GM18502 (cell line): ENCODE measurements at regions not wholly inside any gene's neighbourhood (a gene's known extent, or its start where the extent isn't known, plus 50 kb on each side); places are given as distances from the start of the nearest gene placed in this dataset.

ENCODE experiments used
- ATAC-seq: cut with Tn5 transposase; IDR thresholded peaks from one replicate; pipeline ENCODE4 v1.9.1; 2021; ENCODE audit warnings: mild to moderate bottlenecking; ENCODE audit not compliant: unreplicated experiment, poor library complexity

- no peak for ATAC-seq
These were observed 1419.0 kb downstream of the TBC1D22A start for GRCh38 chr22:48181263-48181955.

DNA sequence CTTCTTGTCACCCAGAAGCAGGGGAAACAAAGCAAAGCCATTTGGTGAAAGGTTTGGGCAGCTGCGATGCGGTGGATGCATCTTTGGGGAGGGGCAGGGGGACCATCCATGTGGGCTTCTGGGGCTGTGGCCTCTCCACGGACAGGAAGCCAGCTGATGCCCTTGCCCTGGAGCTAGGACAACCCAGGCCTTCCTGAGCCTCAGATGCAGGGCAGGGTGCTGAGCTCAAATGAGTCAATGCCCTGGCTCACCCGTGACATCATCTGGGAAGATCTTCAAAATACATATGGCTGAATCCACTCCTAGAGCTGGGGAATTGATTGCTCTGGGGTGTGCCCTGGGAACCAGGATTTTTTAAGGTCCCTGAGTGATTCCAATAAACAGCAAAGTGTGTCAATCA lies 1418.2 kb downstream of the TBC1D22A start:
- no peak for ATAC-seq

DNA sequence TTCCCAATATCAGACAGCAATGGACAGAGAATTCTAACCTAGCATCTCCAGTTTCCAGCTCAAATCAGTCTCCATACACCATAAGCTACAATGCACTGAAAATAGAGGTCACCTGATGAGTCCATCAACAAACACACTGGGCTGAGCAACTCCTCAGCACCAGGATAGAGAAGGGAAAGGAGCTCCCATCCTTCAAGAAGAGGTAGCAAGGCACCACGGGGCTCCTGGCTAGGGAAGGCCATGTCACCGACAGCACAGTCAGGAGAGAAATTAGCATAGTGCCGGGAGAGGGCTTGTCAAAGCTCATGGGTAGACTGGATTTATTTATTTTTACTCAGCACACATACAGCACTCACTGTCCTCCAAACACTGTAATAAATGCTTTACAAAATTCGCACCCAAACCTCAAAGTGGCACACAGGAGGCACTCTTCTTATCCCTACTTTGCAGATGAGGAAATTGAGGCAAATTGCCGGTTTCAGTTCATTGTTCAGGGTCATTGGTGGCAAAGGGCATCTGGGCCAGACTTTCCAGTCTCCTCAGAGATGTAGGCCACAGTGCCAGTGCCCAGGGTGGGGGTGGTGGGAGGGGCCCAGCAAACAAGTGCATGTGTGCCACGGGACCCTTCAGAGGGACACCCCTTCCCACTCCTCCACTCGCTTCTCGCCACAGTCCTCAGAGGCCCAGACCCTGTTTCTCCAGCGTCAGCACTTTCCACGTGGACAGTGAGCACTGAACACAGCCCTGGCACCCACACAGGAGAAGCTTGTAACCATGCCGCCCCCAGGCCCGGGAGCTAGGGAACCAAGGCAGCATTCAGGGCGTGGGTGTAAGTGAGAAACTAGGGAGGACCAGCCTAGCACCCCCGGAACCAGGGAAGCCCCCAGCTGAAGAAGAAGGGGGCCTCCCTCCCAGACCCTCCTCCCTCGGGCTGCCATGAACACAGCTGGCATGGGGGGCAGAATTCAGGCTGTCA lies 1417.4 kb downstream of the TBC1D22A start:
- ATAC-seq, result no peak

DNA sequence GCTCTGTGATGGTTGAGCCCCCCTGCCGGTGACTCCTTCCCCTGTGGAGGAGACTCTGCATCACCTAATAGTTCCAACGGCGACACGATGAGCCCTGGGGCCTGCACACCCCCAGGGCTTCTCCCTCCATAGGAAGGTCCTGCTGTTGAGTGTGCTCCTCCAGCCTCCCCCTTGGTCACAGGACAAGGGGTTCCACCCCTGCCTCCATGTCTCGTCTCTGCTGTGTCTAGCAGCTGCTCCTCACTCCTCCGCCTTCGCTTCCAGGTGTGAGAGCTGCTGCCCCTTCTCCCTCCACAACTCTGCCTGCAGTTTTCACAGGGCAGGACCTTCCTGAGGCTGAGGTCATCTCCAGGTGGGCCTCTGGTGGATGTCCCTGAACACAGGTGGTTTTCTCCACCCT lies 1416.1 kb downstream of the TBC1D22A start:
- no peak for ATAC-seq

DNA sequence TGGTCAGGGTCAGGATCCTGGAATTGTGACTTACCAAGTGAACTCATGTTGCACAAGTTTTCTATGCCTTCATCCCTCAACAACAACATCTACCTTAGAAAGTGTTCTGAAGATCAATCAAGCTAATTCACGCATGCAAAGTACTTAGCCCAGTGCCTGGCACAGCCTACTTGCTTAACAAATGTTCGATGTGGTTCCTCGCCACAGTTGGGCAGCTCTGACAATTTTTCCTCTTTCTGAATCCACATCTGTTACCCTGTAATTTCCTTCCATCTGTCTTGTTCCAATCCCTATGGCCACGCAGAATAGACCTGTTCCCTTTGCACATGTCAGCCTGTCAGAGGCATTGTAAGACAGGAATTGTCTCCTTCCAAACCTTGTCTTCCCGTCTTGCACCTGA lies 1415.2 kb downstream of the TBC1D22A start:
- ATAC-seq, result no peak

- ATAC-seq, result no peak
These were observed 1413.3 kb downstream of the TBC1D22A start for GRCh38 chr22:48175721-48176120.

DNA sequence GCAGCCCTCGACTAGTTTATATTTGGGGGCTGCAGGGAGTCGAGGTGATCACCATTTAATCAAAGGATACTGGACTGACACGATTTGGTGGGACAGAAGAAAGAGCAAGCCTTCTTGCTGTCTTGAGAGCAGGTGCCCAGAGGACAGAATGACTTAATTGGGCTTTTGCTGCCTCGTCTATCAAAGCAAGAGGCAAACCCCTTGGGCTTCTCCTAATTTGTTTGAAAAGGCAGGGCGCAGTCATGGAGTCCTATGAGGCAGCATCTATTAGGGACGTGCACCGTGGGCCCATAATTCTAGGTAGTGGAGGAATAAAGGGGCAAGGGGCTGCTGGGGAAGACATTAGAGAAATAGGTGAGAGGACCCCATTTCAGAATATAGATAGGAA lies 1411.3 kb downstream of the TBC1D22A start:
- no peak for ATAC-seq

GRCh38 chr22:48173061-48173772 lies 1410.8 kb downstream of the TBC1D22A start:
- no peak for ATAC-seq

DNA sequence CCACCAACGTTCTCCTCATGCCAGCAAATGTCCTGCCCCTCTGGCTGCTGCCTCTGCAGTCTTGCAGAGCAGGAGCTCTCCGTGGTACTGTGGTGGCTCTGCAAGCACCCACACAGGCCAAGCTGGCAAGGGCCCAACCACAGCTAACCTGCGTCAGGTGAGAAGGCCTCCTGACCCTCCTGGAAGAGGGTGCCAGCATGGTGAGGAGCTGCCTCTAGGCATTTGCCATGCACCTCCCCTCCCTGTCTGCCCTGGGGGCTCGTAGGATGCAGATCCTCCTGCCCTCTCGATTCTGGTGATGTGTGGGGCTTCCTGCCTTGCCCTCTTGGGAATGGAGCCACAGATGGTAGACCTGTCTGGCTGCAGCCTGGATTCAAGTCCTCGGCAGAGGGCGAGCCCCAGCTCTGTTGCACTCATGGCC lies 1408.8 kb downstream of the TBC1D22A start:
- no peak for ATAC-seq

DNA sequence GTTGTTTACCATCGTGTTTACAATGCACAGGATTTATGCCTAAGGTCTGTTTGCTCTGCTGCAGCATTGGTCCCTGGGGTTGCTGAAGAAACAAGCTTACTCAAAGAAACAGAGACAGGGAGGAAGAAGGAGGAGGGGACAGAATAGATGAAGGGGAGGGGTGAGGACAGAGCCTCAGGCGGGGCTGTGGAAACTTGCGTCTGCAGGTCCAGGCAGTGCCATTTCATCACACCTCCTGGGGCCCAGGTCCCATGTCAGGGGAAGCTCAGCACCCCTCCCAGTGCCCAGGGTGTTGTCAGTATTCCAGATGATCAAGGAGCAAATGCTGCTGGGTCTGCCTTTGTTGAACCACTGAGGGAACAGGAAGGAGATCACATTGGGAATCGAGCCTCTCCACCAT lies 1406.8 kb downstream of the TBC1D22A start:
- no peak for ATAC-seq

DNA sequence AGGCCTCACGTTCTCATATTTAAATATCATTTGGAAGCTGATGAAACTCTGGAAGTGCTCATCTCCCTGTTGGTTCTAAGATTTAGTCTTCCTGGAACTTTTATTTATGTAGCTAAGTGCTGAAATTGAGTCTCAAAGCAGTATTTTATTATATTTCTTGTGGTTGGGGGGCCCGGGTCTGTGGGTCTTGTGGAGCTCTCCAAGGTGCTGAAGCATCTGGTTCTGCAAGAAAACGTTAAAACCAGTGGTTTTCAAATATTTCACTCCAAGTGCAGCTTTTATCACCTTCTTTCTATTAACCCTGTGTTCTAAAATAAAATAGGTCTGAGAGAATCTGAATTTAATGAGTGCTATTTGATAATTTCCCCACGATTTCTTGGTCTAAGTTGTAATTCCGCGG lies 1404.8 kb downstream of the TBC1D22A start:
- ATAC-seq, result no peak

GRCh38 chr22:48161298-48161697 lies 1398.8 kb downstream of the TBC1D22A start:
- no peak for ATAC-seq

DNA sequence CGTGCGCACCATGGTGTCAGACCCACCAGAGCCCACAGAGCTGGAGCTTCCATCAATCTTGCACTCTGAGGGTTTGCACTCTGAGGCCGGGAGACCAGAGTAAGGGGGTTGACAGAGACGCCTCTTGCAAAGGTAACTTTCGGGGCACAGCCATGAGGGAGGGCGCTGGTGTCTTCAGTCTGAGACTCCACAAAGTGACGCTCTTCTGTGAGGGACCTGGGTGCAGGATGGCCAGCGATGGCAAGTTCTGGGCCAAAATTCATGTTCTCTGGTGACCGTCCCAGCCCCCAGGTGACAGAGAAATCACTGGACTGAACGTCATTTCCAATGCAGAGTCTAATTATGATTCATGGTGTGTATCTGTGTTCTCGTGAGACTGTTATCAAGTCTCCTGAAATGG lies 1395.2 kb downstream of the TBC1D22A start:
- no peak for ATAC-seq

DNA sequence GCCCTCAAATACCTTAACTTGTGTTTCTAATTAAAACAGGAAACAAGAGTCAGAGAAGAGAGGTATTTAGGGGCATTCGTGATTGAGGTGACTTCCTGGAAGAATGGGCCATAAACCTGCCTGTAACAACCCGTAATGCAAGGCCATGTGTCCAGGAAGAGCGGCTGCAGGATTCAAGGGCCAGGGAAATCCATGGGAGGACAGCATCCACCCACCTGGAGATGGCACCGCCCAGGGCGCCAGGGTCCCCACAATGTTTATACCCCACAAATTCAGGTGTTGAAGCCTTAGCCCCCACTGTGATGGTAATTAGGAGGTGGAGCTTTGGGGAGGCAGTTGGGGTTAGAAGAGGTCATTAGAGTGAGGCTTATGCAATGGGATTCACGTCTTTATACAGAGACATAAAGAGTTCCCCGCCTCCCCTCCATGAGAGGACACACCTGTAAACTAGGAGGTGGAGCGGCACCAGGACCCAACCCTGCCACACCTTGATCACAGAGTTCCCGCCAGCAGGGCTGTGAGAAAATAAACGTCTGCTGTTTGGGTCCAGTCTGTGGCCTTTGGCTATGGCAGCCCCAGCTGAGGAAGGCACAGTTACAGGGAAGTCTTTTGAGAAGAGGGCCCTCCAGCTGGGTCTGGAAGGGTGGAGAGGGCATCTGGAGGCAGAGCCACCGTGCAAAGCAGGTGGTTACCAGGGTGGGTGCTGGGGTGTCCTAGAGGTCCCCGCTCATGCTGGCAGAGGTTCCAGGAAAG lies 1394.3 kb downstream of the TBC1D22A start:
- no peak for ATAC-seq

DNA sequence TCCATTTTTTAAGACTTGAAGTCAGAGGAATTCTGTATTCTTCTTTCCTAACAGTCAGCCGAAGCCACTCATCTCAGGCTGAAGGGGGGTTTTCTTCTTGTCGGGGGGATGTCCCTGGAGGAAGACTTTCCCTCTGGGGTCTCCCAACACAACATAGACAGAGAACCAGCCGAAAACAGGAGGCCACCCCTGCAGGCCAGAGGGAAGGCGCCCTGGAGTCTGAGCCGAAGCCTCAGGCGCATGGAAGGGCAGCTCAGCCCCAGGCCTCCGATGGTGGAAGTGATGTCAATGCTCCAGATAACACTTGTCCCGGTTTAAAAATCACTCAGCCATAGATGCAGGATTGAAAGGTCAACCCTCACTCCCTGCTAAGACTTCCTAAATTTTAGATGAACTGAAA lies 1393.0 kb downstream of the TBC1D22A start:
- ATAC-seq, result no peak

- no peak for ATAC-seq
These were observed 1392.4 kb downstream of the TBC1D22A start for GRCh38 chr22:48154943-48155240.

GRCh38 chr22:48154169-48154942 lies 1391.9 kb downstream of the TBC1D22A start:
- ATAC-seq, result no peak

- no peak for ATAC-seq
These were observed 1391.3 kb downstream of the TBC1D22A start for GRCh38 chr22:48153726-48154125.

DNA sequence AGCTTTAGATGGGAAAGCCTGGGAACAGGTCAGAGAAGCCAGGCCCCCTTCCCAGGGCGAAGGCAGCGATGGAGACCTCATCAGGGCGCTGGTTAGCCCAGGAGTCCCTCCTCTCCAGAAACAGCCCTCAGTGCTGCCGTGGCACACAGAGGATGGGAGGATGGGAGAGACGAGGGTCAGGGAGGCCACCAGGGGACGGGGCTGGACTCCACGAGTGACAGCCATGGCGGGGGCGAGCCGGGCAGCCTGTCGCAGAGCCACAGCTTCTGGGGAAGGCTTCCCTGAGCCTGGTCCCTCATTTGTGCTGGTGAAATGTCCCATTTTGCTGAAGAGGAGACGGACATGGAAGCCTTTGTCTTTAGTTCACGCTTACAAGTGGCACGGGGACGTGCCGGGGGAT lies 1390.5 kb downstream of the TBC1D22A start:
- no peak for ATAC-seq
